ENCODE measurements at regions not wholly inside any gene's neighbourhood (a gene's known extent, or its start where the extent isn't known, plus 50 kb on each side); places are given as distances from the start of the nearest gene placed in this dataset.
A peak's percentile ranks its signal among the peaks of the same experiment; 100 is the strongest.

GRCh38 chr6:138588805-138589434, 89.6 kb upstream of the NHSL1 start (continued):
- TF ChIP-seq ZMYM4 (CRISPR knock-in tag; IDR thresholded peaks at IDR 0.05) (peak; percentile 25; the same call in 1 of the 2 replicates), HES4 (CRISPR knock-in tag; IDR thresholded peaks at IDR 0.05; ENCODE audit: borderline replicate concordance) (no peak), XRCC5 (optimal IDR thresholded peaks at IDR 0.05; ENCODE audit: low read length) (peak; percentile 77), CEBPZ (IDR thresholded peaks at IDR 0.05; ENCODE audit: low read length) (no peak), FOXA3 (CRISPR knock-in tag; IDR thresholded peaks at IDR 0.05) (peak; percentile 22; the same call in 1 of the 2 replicates), ZFP36L1 (CRISPR knock-in tag; IDR thresholded peaks at IDR 0.05) (0 out of 2 replicates have a peak, but pooled peaks have one; percentile 68), ZNF264 (CRISPR knock-in tag; IDR thresholded peaks at IDR 0.05) (no peak), TFDP2 (CRISPR knock-in tag; IDR thresholded peaks at IDR 0.05) (peak; percentile 63; the same call in 1 of the 2 replicates), TBP (CRISPR knock-in tag; IDR thresholded peaks at IDR 0.05) (no peak), SETDB1 (CRISPR knock-in tag; IDR thresholded peaks at IDR 0.05; ENCODE audit: borderline replicate concordance) (no peak), ZNF781 (CRISPR knock-in tag; IDR thresholded peaks at IDR 0.05; ENCODE audit: borderline replicate concordance, not compliant biosample characterization) (no peak), ZNF33A (CRISPR knock-in tag; IDR thresholded peaks at IDR 0.05; ENCODE audit: borderline replicate concordance) (0 out of 2 replicates have a peak, but pooled peaks have one; percentile 48), KDM4B (CRISPR knock-in tag; IDR thresholded peaks at IDR 0.05) (no peak), ARHGAP35 (CRISPR knock-in tag; IDR thresholded peaks at IDR 0.05; ENCODE audit: borderline replicate concordance) (no peak), ZNF790 (CRISPR knock-in tag; IDR thresholded peaks at IDR 0.05; ENCODE audit: borderline replicate concordance) (no peak), KLF11 (CRISPR knock-in tag; IDR thresholded peaks at IDR 0.05) (no peak), MYC (CRISPR knock-in tag; IDR thresholded peaks at IDR 0.05; ENCODE audit: borderline replicate concordance) (no peak), TCF12 (IDR thresholded peaks at IDR 0.05) (no peak), TCF12 (CRISPR knock-in tag; IDR thresholded peaks at IDR 0.05) (no peak), PRPF4 (IDR thresholded peaks at IDR 0.05; ENCODE audit: low read depth, low read length, poor library complexity, severe bottlenecking) (no peak), MIXL1 (CRISPR knock-in tag; IDR thresholded peaks at IDR 0.05) (no peak), HMG20B (CRISPR knock-in tag; conservative IDR thresholded peaks at IDR 0.05) (no peak), PRDM10 (CRISPR knock-in tag; IDR thresholded peaks at IDR 0.05; ENCODE audit: low read depth) (no peak), ZNF138 (CRISPR knock-in tag; IDR thresholded peaks at IDR 0.05; ENCODE audit: low read depth) (no peak)
